GM19351 (cell line): ENCODE measurements at regions not wholly inside any gene's neighbourhood (a gene's known extent, or its start where the extent isn't known, plus 50 kb on each side); places are given as distances from the start of the nearest gene placed in this dataset.
"Not testable (repeated sequence)": the region's sequence is repeated elsewhere in the genome, so short reads cannot be mapped to it uniquely, and the experiment has no call there.

Experiments
- ATAC-seq: cut with Tn5 transposase; IDR thresholded peaks from one replicate; pipeline ENCODE4 v1.9.1; 2021; ENCODE audit warnings: mild to moderate bottlenecking, moderate library complexity; ENCODE audit not compliant: unreplicated experiment

DNA sequence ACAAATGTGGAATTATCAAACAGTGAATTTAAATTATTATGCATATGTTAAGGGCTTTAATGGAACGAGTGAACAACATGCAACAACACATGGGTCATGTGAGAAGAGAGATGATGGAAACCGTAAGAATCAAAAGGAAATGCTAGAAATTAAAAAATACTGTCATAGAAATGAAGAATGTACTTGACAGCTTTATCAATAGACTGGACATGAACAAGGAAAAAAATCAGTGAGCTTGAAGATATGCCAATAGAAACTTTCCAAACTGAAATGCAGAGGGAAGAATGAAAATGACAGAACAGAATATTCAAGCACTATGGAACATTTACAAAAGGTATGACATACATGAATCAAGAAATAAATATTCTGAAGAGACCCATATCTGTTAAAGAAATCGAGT, 117.7 kb upstream of the KCNJ3 start:
- no peak for ATAC-seq

DNA sequence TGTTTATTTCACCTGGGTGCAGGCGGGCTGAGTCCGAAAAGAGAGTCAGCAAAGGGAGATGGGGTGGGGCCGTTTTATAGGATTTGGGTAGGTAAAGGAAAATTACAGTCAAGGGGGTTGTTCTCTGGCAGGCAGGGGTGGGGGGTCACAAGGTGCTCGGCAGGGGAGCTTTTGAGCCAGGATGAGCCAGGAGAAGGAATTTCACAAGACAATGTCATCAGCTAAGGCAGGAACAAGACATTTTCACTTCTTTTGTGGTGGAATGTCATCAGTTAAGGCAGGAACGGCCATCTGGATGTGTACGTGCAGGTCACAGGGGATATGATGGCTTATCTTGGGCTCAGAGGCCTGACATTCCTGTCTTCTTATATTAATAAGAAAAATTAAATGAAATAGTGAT, 115.8 kb upstream of the KCNJ3 start:
- not testable (repeated sequence) for ATAC-seq

DNA sequence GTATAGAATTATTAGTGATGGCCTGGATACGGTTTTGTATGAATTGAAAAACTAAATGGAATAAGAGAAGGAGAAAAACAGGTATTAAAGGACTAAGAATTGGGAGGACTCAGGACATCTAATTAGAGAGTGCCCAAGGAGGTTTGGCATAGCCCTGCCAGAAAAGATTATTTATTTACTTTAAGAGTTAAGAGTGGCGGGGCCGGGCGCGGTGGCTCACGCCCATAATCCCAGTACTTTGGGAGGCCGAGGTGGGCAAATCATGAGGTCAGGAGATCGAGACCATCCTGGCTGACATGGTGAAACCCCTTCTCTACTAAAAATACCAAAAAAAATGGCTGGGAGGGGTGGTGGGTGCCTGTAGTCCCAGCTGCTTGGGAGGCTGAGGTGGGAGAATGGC, 115.2 kb upstream of the KCNJ3 start:
- not testable (repeated sequence) for ATAC-seq

DNA sequence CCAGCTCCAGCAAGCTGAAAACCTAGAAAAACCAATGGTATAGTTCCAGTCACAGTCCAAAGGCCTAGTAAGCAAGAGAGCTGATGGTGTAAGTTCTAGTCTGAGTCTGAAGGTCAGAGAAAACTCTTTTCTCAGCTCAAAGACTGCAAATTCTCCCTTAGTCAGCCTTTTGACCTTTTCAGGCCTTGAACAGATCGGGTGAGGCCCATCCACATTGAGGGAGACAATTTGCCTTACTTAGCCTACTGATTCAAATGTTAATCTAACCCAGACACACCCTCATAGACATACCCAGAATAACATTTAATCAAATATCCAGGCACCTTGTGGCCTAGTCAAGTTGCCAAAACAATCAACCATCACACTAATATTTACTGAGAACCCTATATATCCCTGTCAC, 110.8 kb upstream of the KCNJ3 start:
- ATAC-seq: no peak

DNA sequence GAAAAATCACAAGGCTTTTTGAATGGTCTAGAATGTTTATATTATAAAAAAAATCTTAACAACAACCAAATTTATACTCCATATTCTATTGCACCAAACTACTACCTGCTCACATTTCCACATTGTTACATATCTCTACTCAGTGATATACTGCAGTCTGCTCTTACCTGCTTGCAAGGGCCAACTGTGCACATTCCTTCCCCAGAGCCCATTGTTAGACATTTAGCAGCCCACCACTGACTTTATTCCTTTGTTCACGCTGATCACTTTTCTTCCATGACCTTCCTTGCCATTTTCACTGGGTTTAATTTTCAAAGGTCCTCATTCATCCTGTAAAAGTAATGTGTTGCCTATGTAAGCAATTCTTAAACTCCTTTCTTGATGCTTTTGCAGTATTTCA, 109.7 kb upstream of the KCNJ3 start:
- no peak for ATAC-seq

GRCh38 chr2:154589514-154589913, 109.0 kb upstream of the KCNJ3 start:
- no peak for ATAC-seq

DNA sequence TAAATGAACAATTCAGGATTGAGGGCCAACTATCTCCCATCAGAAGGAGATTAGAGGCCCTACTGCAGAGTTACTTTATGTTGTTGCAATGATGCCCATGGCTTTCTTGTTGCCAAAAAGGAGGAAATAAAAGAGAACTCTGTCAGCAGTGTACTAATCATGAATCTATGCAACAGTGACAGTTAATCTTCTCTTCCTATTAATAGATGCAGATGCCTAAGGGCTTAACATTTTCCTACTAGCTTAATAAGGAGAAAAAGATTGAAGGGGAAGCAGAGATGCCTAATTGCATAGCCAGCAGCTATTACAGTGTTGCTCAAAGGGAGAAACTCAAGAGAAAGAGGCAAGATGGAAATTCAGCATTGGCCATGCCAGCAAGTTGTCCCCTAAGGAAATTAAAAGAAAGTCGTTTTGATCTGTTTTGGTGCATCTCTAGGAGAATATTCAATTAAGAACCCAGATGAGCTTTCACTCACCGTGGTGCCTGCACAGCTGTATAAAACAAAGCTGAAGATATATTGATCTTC, 107.1 kb upstream of the KCNJ3 start:
- ATAC-seq: no peak

DNA sequence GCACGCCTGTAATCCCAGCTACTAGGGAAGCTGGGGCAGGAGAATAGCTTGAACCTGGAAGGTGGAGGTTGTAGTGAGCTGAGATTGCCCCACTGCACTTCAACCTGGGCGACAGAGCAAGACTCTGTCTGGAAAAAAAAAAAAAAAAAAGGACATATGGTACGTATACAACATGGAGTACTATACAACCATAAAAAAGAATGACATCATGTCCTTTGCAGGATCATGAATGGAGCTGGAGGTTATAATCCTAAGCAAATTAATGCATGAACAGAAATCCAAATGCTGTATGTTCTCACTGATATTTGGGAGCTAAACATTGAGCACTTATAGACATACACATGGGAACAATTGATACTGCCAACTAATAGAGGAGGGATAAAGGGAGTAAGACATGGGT, 99.3 kb upstream of the KCNJ3 start:
- ATAC-seq: no peak

DNA sequence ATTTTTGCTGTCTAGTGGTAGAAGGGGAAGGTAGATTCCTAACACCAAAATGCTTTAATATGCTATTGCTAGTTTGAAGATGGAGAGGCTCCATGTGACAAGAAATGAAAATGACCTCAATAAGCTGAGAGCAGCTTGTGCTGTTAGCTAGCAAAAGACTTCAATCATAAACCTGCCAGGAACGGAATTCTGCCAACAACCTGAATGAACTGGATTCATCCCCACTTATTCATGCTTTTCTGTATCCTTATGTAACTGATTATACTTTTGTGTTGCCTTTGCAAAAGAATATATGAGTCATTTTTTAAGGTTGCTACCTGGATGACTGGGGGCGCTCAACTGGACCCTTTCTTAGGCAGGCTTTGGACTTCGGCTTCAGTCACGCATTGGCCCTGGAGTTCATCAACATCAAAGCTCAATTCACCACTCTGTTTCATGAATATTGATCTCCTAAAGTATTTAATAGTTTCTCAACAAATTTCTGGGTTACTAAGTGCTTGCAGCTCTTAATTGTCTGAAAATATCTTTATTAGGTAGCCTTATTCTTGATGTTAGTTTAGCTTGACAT, 97.5 kb upstream of the KCNJ3 start:
- no peak for ATAC-seq

GRCh38 chr2:154603682-154604081, 94.8 kb upstream of the KCNJ3 start:
- no peak for ATAC-seq

DNA sequence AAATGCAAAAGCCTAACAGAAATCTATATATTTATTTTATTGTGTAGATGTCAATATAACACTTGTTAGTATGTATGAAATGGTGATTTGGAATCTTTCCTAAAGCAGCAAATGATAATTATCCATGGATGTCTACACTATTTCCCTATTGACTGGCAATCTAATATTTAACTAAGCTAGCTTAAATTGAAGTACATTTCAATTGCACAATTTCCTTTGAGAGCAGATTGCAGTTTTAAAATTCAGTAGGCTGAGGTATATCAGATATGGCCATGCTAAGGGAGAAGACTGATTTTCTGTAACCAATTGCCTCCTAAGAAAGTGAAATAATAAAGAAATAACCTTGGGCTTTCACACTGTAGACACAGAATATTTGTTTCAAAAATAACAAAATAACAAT, 90.1 kb upstream of the KCNJ3 start:
- no peak for ATAC-seq

DNA sequence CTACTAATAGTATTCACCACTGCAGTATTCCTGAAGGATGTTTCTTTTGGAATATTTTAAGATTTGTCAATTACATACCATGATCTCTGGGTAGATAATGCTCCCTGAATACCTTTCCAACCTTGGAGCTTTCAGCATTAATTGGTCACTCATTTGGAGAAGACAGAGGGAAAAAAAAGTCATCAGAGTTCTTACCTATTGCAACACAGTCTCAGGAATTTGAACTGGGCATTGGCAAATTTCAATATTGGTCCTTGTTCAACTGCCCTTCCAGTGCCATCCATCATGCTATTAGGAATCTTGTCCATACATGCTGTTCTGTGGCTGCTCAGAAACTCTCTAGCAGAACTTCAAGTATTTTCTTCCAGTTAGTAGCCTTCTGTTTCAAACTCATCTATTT, 83.6 kb upstream of the KCNJ3 start:
- no peak for ATAC-seq

GRCh38 chr2:154616659-154617058, 81.8 kb upstream of the KCNJ3 start:
- ATAC-seq: no peak

DNA sequence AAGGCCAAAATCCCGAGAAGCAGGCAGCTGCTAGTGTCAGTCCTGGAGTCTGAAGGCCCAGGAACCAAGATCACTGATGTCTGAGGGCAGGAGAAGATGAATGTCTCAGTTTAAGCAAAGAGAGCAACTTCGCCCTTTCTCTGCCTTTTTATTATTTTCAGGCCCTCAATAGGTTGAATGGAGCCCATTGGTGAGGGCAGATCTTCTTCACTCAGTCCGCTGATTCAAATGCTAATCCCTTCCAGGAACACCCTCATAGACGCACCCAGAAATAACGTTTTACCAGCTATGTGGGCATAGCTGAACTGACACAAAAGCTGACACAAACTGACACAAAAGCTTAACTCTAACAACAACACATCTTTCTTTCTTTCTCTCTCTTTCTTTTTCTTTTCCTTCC, 78.0 kb upstream of the KCNJ3 start:
- ATAC-seq: no peak

GRCh38 chr2:154623819-154624218, 74.7 kb upstream of the KCNJ3 start:
- ATAC-seq: peak; percentile 76

DNA sequence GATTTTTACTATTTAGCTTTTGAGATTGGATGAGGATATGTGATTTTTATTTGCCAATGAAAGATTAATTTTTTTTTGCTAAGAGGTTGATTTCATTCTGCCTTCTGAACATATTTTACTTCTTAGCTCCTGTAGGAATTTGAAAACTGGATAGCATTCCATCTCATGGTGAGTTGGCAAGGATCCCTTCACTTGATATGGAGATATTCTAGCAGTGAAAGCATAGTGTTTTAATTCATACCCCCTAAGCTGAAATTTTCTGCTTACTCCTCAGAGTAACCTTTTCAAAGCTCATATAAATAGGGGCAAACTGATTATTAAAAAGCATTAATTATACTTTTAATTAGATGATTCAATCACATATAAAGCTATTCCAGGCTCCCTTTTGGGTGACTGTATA, 61.0 kb upstream of the KCNJ3 start:
- no peak for ATAC-seq

DNA sequence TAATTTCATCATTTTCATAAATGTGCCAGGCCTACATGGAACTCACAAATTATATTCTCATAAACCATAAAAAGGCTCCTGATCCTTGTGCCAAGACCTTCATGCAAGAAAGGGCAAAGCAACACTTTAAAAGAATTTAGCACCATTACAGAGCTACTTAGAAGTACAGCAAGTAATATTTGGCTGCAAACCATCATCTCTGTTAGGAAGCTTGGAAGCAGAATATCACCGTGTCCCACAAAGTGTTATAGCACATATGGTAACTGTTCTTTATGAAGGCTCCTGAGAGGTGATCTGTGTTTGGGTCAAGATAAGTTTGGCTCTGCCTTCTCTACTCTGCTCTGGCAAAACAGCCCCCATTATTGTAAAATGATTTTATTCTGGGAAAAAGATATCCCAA, 59.7 kb upstream of the KCNJ3 start:
- no peak for ATAC-seq

- no peak for ATAC-seq
Observed at GRCh38 chr2:154640000-154640399, 58.5 kb upstream of the KCNJ3 start.
